ENCODE measurements at regions not wholly inside any gene's neighbourhood (a gene's known extent, or its start where the extent isn't known, plus 50 kb on each side); places are given as distances from the start of the nearest gene placed in this dataset.

GRCh38 chr14:32007755-32008362 lies 69.2 kb upstream of the ARHGAP5 start:
- TF ChIP-seq NCOA2 (IDR thresholded peaks at IDR 0.05; ENCODE audit: partially characterized antibody in 2 of 2) (no peak), HIVEP1 (CRISPR knock-in tag; IDR thresholded peaks at IDR 0.05) (no peak)
